ENCODE measurements at regions not wholly inside any gene's neighbourhood (a gene's known extent, or its start where the extent isn't known, plus 50 kb on each side); places are given as distances from the start of the nearest gene placed in this dataset.

DNA sequence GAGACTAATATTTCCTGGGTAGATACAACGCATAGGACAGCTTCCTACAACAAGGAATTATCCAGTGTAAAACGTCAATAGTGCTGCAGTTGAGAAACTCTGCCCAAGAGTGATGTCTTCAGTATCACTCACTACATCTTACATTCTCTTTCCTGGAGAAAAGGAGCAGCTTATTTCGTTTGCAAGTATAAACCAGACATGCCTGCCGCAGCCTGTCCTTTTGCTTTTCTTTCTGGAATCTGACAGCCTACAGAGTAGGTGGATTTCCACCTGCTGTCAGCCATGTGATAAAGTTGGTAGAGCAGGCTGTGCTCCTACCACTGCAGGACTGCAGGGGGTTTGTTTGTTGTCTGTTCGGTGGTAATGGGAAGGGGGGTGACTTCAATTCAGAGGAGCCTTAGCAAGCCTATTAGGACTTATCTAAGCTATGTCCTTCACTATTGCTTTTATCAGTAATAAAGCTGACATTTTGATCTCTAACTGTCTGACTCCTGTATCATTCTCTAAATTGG is 439.1 kb downstream of the GRB14 start:
- no peak for DNase-seq (ENCODE audit: low read depth, low spot score)
- in situ Hi-C loops (cut with HindIII; ENCODE audit: low sequenced_read_pairs) = no loop called here
- no peak overlapping the region for H3K4me3 ChIP-seq (ENCODE audit: low read depth, low read length)
- TF ChIP-seq, protein P1, sequence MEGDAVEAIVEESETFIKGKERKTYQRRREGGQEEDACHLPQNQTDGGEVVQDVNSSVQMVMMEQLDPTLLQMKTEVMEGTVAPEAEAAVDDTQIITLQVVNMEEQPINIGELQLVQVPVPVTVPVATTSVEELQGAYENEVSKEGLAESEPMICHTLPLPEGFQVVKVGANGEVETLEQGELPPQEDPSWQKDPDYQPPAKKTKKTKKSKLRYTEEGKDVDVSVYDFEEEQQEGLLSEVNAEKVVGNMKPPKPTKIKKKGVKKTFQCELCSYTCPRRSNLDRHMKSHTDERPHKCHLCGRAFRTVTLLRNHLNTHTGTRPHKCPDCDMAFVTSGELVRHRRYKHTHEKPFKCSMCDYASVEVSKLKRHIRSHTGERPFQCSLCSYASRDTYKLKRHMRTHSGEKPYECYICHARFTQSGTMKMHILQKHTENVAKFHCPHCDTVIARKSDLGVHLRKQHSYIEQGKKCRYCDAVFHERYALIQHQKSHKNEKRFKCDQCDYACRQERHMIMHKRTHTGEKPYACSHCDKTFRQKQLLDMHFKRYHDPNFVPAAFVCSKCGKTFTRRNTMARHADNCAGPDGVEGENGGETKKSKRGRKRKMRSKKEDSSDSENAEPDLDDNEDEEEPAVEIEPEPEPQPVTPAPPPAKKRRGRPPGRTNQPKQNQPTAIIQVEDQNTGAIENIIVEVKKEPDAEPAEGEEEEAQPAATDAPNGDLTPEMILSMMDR (IDR thresholded peaks at IDR 0.05; ENCODE audit: low read depth, low read length) = no peak

DNA sequence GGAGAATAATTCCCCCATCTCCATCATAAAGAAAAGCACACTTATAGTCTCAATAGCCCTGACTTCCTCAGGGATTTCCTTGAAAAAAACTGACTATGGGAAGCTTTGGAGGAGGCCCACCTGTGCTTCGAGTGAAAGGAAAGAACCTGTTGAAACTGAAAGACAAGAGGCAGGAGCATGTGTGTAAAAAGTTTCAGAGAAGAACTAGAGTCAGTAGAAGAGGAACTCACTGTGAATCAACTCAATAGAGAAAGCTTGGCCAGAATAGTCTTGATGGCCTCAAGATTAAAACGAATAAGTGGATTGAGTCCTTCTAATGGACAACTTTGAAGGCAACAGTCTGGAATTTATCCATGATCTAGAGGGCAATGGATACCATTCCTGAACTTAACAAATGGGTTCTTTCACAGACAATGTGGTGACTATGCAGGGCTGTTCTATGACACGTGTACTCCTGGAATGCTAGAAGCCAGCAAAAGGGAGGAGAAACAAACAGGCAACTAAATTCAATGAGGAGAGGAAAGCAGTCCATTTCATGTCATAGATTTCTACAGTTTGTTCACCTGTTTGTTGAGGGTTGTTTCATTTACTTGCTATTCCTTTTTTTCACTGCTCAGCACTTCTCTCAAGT is 442.3 kb downstream of the GRB14 start:
- in situ Hi-C loops (cut with HindIII; ENCODE audit: low sequenced_read_pairs) = no loop called here
- DNase-seq (ENCODE audit: low read depth, low spot score) = peak; percentile 35

DNA sequence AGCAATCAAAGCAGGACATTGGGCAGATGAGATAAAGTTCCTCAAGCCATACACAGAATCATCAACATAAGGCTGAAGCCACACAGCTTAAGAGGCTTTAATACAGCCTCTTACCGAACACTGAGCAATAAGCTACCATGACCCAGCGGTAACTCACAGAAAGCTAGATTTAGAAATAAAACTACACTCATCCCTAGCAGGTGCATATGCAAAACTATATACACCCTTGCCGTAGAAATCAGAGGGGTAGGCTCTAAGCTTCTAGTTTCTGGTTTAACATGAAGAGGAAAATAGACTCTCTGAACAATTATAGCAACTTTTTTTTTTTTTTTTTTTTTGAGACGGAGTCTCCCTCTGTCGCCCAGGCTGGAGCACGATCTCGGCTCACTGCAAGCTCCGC is 428.8 kb upstream of the FIGN start:
- no peak for DNase-seq (ENCODE audit: low read depth, low spot score)
- in situ Hi-C loops (cut with HindIII; ENCODE audit: low sequenced_read_pairs) = no loop called here
- TF ChIP-seq, protein P1 (IDR thresholded peaks at IDR 0.05; ENCODE audit: low read depth, low read length) = no peak
- no peak overlapping the region for H3K4me3 ChIP-seq (ENCODE audit: low read depth, low read length)

More for the DNA sequence above, 442.3 kb downstream of the GRB14 start:
- TF ChIP-seq, protein P1 (IDR thresholded peaks at IDR 0.05; ENCODE audit: low read depth, low read length) = no peak
- H3K4me3 ChIP-seq (ENCODE audit: low read depth, low read length) = no peak overlapping the region

DNA sequence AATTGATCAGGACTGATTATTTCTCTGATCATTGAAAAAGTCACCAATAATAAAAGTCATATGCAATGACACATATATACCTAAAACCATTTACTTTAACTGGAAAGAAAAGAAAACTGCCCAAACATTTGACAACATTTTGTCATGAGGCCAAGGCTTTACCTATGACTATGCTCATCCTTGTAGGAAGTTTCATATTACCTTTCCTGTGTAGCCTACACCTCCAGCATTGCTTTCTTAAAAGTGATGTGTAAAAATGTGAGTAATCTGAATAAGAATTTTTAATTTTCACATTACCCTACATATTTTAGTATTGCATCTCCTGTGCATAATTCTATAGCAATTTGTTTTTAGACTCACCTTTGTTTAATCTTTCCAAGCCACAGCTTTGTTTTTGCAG is 419.8 kb upstream of the FIGN start:
- no peak for DNase-seq (ENCODE audit: low read depth, low spot score)
- no peak overlapping the region for H3K4me3 ChIP-seq (ENCODE audit: low read depth, low read length)
- in situ Hi-C loops (cut with HindIII; ENCODE audit: low sequenced_read_pairs) = no loop called here
- TF ChIP-seq, protein P1 (IDR thresholded peaks at IDR 0.05; ENCODE audit: low read depth, low read length) = no peak

DNA sequence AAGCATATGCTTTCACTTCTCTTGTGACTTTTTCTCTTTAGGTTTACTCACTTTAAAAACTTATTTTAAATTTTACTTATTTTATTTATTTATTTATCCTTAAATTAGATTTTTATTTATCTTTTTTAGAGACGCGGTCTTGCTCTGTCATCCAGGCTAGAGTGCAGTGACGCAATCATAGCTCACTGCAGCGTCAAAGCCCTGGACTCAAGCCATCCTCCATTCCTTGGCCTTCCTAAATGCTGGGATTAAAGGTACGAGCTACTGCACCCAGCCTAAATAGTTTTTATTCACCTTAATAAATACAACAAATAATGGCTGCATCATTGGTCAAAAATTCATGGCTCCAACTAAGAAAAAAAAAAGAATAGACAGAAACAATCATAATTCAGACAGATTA is 415.7 kb upstream of the FIGN start:
- in situ Hi-C loops (cut with HindIII; ENCODE audit: low sequenced_read_pairs) = no loop called here
- H3K4me3 ChIP-seq (ENCODE audit: low read depth, low read length) = no peak overlapping the region
- TF ChIP-seq, protein P1 (IDR thresholded peaks at IDR 0.05; ENCODE audit: low read depth, low read length) = no peak
- DNase-seq (ENCODE audit: low read depth, low spot score) = no peak

DNA sequence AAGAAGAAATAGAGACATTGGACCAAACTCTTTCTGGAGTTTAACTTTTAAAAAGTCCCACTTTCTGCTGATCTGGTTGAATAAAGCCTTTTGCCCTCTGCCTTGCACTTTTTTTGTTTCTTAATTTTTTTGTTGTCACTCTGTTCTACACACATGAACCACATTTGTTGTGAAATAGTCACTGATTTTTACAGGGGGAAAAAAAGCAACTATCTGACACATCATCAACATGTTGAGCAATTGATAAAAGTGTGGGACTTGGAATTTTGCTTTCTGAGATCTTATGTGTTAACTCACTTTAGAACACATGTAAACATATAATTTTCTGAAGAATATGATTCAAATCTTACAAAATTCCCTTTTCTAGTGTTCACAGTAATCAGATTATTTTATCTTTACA is 414.8 kb upstream of the FIGN start:
- DNase-seq (ENCODE audit: low read depth, low spot score) = no peak
- no peak overlapping the region for H3K4me3 ChIP-seq (ENCODE audit: low read depth, low read length)
- TF ChIP-seq, protein P1 (IDR thresholded peaks at IDR 0.05; ENCODE audit: low read depth, low read length) = no peak
- in situ Hi-C loops (cut with HindIII; ENCODE audit: low sequenced_read_pairs) = no loop called here
